Neural crest cell (in vitro differentiated cells): ENCODE measurements at regions not wholly inside any gene's neighbourhood (a gene's known extent, or its start where the extent isn't known, plus 50 kb on each side); places are given as distances from the start of the nearest gene placed in this dataset.

Experiments
- DNase-seq: peaks from one replicate; pipeline ENCODE4 v3.0.0; 2021; ENCODE audit warnings: low read depth, mixed read lengths, low spot score
- H3K27ac Mint-ChIP-seq: one replicate; pipeline ENCODE4 v1.8.0; 2021; ENCODE audit warnings: mild to moderate bottlenecking, mixed read lengths; ENCODE audit not compliant: unreplicated experiment
- H3K27me3 Mint-ChIP-seq: 2 replicates; pipeline ENCODE4 v1.8.0; 2021; ENCODE audit warnings: low read depth, mild to moderate bottlenecking, mixed read lengths
- H3K36me3 Mint-ChIP-seq: 2 replicates; pipeline ENCODE4 v1.8.0; 2021; ENCODE audit warnings: low read depth, mild to moderate bottlenecking, mixed read lengths
- H3K4me1 Mint-ChIP-seq: 2 replicates; pipeline ENCODE4 v1.8.0; 2021; ENCODE audit warnings: mixed read lengths
- H3K4me3 Mint-ChIP-seq: one replicate; pipeline ENCODE4 v1.8.0; 2021; ENCODE audit warnings: mild to moderate bottlenecking, mixed read lengths
- H3K9me3 Mint-ChIP-seq: 2 replicates; pipeline ENCODE4 v1.8.0; 2021; ENCODE audit warnings: mixed read lengths
- TF ChIP-seq, protein P1 (sequence below): fragments of 200-600 bp; sonication (generic); conservative IDR thresholded peaks from 2 replicates; pipeline ENCODE4 v1.5.0; 2021; ENCODE audit warnings: antibody characterized with exemption, mild to moderate bottlenecking

DNA sequence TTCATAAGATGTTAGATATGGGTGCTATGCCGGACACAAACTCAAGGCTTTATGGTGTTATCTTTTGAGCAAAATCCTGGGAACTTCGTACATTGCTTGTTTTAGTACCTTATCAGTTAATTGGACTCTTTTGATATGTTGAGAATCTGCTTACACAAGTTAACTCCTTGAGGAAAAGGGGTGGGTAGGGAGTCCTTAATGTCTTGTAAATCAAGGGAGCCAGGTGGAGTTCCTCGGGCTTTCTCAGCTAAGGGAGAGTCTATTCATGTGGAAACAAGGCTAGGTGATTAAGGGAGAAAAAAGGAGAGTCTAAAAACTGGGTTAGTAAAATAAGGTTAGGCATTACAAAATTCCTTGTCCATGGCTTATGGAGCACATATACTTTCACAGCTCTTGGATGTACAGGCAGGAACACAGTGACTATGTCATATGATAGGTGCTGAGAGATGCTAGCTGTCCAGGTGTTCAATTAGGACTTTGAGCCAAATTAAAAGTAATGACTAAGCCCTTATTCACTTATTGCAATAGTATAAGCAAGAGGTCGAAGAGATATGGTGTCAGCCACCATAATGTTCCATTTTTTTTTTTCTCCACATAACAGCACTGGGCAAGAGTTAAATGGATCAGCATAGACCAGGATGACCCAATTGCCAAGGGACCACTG is 59.5 kb upstream of the DYNAP start:
- no peak for DNase-seq
- Mint-ChIP-seq H3K36me3 (no peaks in the 10 kb centered on the region), H3K27me3 (peaks cover 4% of the 10 kb centered on the region), H3K27ac (no peak overlapping the region), H3K4me1 (peaks cover 6% of the 10 kb centered on the region), H3K4me3 (no peak overlapping the region), H3K9me3 (no peaks in the 10 kb centered on the region)
- TF ChIP-seq, protein P1, sequence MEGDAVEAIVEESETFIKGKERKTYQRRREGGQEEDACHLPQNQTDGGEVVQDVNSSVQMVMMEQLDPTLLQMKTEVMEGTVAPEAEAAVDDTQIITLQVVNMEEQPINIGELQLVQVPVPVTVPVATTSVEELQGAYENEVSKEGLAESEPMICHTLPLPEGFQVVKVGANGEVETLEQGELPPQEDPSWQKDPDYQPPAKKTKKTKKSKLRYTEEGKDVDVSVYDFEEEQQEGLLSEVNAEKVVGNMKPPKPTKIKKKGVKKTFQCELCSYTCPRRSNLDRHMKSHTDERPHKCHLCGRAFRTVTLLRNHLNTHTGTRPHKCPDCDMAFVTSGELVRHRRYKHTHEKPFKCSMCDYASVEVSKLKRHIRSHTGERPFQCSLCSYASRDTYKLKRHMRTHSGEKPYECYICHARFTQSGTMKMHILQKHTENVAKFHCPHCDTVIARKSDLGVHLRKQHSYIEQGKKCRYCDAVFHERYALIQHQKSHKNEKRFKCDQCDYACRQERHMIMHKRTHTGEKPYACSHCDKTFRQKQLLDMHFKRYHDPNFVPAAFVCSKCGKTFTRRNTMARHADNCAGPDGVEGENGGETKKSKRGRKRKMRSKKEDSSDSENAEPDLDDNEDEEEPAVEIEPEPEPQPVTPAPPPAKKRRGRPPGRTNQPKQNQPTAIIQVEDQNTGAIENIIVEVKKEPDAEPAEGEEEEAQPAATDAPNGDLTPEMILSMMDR = no peak

DNA sequence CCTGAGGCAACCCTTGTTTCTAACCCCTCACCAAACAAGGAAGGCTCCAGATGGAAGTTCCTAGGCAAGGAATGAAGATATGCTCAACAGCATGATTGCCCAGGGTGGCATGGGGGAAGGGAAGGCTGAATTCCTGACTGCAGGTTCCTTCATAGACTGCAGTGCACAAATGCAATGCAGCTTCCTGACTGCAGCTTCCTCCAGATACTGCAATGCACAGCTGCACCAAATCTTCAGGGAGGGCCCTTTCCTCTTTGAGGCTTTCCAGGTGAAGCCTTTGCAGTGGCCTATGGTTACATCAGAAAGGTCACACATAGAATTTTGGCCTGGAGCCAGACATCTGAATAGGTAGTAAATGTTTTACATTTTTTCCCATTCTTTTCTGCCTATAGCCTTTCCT is 58.8 kb upstream of the DYNAP start:
- peaks cover 4% of the 10 kb centered on the region for H3K27me3 Mint-ChIP-seq
- no peak overlapping the region for H3K27ac Mint-ChIP-seq
- H3K4me1 Mint-ChIP-seq = peaks cover 6% of the 10 kb centered on the region
- H3K9me3 Mint-ChIP-seq = no peaks in the 10 kb centered on the region
- H3K36me3 Mint-ChIP-seq = no peaks in the 10 kb centered on the region
- DNase-seq = no peak
- H3K4me3 Mint-ChIP-seq = no peak overlapping the region
- TF ChIP-seq, protein P1 = no peak

DNA sequence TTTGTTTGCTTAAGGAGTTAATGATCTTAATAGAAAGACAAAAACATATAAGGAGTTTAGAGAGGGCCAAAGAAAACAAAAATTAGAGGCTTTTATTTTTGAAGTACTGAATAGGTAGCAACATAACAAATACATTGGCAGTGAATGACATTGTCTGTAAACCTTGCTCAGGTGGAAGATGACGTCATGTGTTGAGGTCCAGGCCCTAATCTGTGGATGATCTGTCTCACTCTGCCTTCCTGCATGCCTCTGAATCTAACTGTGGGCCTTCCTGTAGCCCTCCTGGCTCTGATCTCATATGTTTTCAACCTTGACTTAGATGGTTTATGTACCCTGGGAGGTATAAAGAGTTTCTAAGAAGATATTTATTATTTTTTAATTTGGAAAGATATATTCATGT is 58.1 kb upstream of the DYNAP start:
- H3K27me3 Mint-ChIP-seq = peaks cover 4% of the 10 kb centered on the region
- H3K27ac Mint-ChIP-seq = no peak overlapping the region
- TF ChIP-seq, protein P1 = no peak
- no peak for DNase-seq
- H3K4me1 Mint-ChIP-seq = peaks cover 6% of the 10 kb centered on the region
- H3K9me3 Mint-ChIP-seq = no peaks in the 10 kb centered on the region
- no peak overlapping the region for H3K4me3 Mint-ChIP-seq
- H3K36me3 Mint-ChIP-seq = no peaks in the 10 kb centered on the region
